HUES6 (cell line): ENCODE measurements at regions not wholly inside any gene's neighbourhood (a gene's known extent, or its start where the extent isn't known, plus 50 kb on each side); places are given as distances from the start of the nearest gene placed in this dataset.

Source experiments
- H3K27ac ChIP-seq: 2 replicates; pipeline ENCODE4 v1.7.0; 2013; ENCODE audit warnings: low read depth, mild to moderate bottlenecking, low read length, inconsistent platforms
- H3K27me3 ChIP-seq: 2 replicates; pipeline ENCODE4 v1.6.1; 2013; ENCODE audit warnings: low read length; ENCODE audit not compliant: control insufficient read depth, insufficient read depth
- H3K36me3 ChIP-seq: 2 replicates; pipeline ENCODE4 v1.6.1; 2013; ENCODE audit warnings: low read length; ENCODE audit not compliant: control insufficient read depth, insufficient read depth
- H3K4me1 ChIP-seq: 2 replicates; pipeline ENCODE4 v1.6.1; 2013; ENCODE audit warnings: low read length; ENCODE audit not compliant: control insufficient read depth, insufficient read depth
- H3K4me3 ChIP-seq: 2 replicates; pipeline ENCODE4 v1.5.1; 2013; ENCODE audit warnings: low read depth, low read length
- H3K9ac ChIP-seq: one replicate; pipeline ENCODE4 v1.6.1; 2013; ENCODE audit warnings: mild to moderate bottlenecking, low read length
- H3K9me3 ChIP-seq: 2 replicates; pipeline ENCODE4 v1.6.1; 2013; ENCODE audit warnings: low read depth, low read length; ENCODE audit not compliant: control insufficient read depth, insufficient read depth

DNA sequence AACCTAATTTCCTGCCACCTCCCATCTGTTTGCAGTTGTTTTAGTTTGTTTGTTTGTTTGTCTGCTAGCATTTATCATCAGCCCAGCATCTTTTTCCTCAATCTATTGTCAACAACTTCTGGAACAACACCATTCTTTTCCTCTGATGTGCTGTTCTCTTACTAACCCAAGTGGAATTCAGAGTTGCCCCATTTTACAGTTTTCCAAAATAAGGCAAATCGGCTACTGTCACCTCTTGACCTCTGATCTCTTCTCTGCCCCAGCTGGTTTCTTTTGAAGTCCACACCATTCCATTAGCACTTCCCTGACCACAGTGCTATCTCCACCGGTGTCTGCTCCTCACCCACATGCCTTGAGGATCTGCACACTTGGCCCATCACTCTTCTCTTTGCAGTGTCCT lies 102.4 kb downstream of the EFNB2 start:
- Histone ChIP-seq H3K4me1 (no peaks in the 10 kb centered on the region), H3K27me3 (no peaks in the 10 kb centered on the region), H3K4me3 (no peak overlapping the region), H3K36me3 (no peaks in the 10 kb centered on the region), H3K27ac (no peak overlapping the region), H3K9me3 (no peaks in the 10 kb centered on the region), H3K9ac (no peak overlapping the region)

DNA sequence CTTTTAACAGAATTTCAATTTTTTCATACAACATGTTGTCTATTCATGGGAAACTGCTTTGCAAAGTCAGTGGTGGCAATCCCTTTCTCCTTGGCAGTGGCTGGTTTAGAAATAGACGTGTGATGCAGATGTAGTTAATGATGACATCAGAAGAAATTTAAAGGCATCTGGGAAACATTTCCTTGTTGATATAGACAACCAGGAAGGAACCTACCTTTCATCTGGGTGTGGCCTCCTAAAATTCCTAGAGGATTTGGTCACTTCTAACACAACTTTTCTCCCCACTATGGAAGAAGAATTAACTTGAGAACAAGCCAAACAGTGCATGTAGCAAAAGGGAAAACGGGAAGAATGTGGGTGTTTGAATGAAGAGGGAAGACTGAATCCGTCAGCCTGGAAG lies 102.8 kb downstream of the EFNB2 start:
- Histone ChIP-seq H3K4me3 (no peak overlapping the region), H3K27me3 (no peaks in the 10 kb centered on the region), H3K4me1 (no peaks in the 10 kb centered on the region), H3K36me3 (no peaks in the 10 kb centered on the region), H3K27ac (no peak overlapping the region), H3K9ac (no peak overlapping the region), H3K9me3 (no peaks in the 10 kb centered on the region)

DNA sequence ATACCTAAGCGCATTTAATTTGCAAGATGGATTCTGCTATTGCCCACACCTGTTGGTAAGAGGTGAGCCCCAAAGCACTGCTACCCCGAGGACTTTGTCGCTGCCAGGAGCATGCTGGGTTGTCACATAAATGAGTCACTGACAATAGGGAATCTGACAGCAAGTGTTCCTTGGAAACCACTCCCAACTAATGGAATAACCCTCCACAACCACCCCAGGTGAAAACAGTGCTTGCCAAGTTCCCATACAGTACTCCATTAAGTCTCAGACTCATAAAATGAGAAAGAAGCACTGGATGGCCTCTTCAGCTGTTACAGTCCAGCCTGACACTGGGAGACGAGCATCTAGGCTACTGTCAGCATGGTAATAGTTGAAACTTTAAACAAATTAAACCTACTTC lies 108.6 kb downstream of the EFNB2 start:
- no peak overlapping the region for H3K27ac ChIP-seq
- H3K4me3 ChIP-seq = no peak overlapping the region

DNA sequence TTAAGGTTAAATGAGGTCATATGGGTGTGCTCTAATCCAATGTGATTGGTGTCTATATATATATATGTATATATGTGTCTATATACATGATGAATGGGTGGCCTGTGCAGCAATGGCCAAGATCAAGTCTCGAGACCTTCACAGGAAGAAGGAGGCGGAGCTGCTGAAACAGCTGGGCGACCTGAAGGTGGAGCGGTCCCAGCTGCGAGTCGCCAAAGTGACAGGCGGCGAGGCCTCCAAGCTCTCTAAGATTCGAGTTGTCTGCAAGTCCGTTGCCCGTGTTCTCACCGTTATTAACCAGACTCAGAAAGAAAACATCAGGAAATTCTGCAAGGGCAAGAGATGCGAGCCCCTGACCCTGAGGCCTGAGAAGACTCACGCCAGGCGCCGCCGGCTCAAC lies 109.8 kb downstream of the EFNB2 start:
- Histone ChIP-seq H3K4me1 (peaks cover 17% of the 10 kb centered on the region), H3K9ac (no peak overlapping the region), H3K27me3 (no peaks in the 10 kb centered on the region), H3K4me3 (no peak overlapping the region), H3K9me3 (no peaks in the 10 kb centered on the region), H3K36me3 (no peaks in the 10 kb centered on the region), H3K27ac (no peak overlapping the region)

More for the DNA sequence above, 108.6 kb downstream of the EFNB2 start:
- H3K36me3 ChIP-seq = no peaks in the 10 kb centered on the region
- no peaks in the 10 kb centered on the region for H3K9me3 ChIP-seq
- no peaks in the 10 kb centered on the region for H3K27me3 ChIP-seq
- H3K9ac ChIP-seq = no peak overlapping the region
- peaks cover 17% of the 10 kb centered on the region for H3K4me1 ChIP-seq

DNA sequence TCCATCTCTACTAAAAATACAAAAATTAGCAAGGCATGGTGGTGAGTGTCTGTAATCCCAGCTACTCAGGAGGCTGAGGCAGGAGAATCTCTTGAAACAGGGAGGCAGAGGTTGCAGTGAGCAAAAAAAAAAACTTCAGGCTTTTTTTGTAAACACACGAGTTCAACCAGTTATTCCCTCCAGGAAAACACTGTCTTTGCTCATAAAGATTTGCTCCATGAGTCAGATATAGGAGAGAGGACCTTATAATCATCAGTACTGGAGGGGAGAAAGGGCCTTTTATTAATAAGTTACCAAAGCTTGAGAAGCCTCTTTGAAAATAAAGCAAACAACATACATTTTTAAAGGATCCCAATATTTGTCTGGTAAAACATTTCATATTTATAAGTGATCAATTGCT lies 110.7 kb downstream of the EFNB2 start:
- H3K4me1 ChIP-seq = peaks cover 17% of the 10 kb centered on the region
- H3K9ac ChIP-seq = no peak overlapping the region
- H3K36me3 ChIP-seq = no peaks in the 10 kb centered on the region
- no peak overlapping the region for H3K27ac ChIP-seq
- H3K4me3 ChIP-seq = no peak overlapping the region
- H3K9me3 ChIP-seq = no peaks in the 10 kb centered on the region
- no peaks in the 10 kb centered on the region for H3K27me3 ChIP-seq

DNA sequence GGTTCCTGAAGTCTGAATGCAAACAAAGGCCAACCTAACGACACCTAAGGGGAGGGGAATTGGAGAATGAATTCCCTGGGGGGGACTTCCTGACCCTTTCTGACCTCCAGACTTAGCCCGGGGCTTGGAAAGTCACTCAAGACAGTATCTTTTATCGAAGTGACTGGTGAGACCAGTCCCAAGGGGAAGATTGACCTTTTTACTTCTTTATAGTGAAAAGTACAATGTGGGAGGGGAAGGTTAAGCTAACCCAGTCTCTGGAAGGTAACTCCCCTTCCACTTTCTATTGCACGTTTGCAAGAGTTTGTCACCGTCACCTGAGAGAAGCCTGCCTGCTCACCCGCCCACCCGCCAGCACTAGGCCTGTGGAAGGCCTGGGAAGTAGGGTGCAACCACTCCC lies 111.9 kb downstream of the EFNB2 start:
- H3K27me3 ChIP-seq = no peaks in the 10 kb centered on the region
- H3K9me3 ChIP-seq = no peaks in the 10 kb centered on the region
- no peak overlapping the region for H3K9ac ChIP-seq
- peaks cover 17% of the 10 kb centered on the region for H3K4me1 ChIP-seq
- H3K4me3 ChIP-seq = no peak overlapping the region
- no peaks in the 10 kb centered on the region for H3K36me3 ChIP-seq
- no peak overlapping the region for H3K27ac ChIP-seq

DNA sequence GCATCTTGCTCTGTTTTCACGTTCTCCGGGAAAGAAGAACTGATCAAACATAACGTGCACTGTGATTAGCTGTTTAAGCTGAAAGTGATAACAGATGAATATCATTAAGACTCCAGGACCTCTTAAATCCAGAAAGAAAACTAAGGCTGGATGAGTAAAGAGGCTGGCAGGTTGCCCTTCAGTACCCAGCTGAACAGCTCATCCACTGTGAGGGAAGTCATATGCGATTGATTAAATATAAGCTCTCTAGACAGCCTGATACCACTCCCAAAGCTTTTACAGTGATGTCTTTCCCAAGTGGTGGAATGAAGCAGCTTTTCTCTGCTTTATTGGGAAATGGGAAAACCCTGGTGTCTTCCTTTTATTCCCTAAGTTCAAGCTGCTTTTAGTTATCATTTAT lies 116.9 kb downstream of the EFNB2 start:
- H3K4me1 ChIP-seq = peaks cover 23% of the 10 kb centered on the region
- no peak overlapping the region for H3K27ac ChIP-seq
- H3K9ac ChIP-seq = no peak overlapping the region
- H3K36me3 ChIP-seq = no peaks in the 10 kb centered on the region
- H3K9me3 ChIP-seq = no peaks in the 10 kb centered on the region
- H3K4me3 ChIP-seq = no peak overlapping the region
- no peaks in the 10 kb centered on the region for H3K27me3 ChIP-seq

DNA sequence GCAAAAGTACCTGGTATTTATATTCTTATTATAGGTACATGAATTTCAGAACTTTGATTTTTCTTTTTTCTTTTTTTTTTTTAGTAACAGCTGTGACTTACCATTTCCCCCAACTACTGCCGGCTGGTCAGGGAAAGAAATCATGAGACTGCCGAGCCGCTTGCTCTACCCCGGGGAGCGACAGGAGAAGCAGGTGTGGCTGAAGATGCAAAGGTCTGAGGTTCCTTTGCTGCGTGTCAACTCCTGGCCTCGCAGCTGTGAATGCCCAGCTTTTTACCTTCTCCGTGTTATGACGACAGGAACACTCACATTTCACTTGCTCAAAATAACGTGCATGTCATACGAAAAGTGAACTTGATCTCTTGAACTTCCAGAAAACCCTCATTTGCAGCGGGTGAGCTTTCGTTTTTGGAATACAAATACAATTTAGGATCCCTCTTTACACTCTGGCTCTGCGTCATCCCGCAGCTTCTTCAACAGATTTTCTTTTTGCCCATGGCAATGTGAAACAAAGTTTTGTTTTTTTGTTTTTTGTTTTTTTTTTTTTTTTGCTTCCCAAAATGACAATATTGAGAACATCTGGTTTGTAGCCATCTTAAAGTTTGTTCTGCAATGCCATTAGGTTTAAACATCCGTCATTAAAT lies 117.9 kb downstream of the EFNB2 start:
- no peak overlapping the region for H3K27ac ChIP-seq
- H3K36me3 ChIP-seq = no peaks in the 10 kb centered on the region
- H3K9ac ChIP-seq = no peak overlapping the region
- no peaks in the 10 kb centered on the region for H3K9me3 ChIP-seq
- no peak overlapping the region for H3K4me3 ChIP-seq
- no peaks in the 10 kb centered on the region for H3K27me3 ChIP-seq
- peaks cover 14% of the 10 kb centered on the region for H3K4me1 ChIP-seq

DNA sequence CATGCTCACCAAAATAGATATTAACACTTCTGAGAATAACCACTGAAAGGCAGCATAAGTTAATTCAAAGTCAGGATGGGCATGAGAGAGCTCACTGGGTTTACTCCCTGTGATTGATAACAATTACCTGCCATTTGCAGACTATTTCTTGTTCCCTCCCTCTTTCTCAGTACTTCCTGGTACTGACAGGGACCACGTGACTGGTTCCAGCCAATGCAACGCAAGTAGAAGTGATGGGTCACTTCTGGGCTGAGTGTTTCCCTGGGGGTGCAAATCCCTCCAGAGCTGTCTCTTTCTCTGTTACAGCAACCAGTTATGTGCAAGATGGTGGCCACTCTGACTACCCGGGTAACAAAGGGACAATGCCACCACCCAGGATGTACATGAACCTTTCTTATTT lies 118.8 kb downstream of the EFNB2 start:
- Histone ChIP-seq H3K27me3 (no peaks in the 10 kb centered on the region), H3K36me3 (no peaks in the 10 kb centered on the region), H3K27ac (no peak overlapping the region)

DNA sequence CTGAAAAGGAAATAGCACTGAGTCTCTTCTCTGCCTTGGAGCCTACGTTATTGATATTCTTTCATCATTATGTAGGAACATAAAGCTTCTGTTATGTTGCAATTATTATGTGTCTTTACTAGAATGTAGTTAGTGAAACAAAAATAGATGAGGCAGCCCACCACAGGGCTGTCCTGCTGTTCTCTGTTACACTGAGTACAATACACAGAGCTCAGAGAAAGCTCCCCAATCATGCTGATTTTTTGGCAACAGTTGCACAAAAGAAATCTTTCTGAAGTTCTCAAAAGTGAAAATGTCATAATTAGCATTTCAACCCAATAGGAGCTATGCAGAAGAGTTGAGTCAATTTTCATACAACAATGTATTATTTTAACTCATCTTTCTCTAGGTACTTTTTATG lies 119.5 kb downstream of the EFNB2 start:
- no peak overlapping the region for H3K27ac ChIP-seq
- H3K36me3 ChIP-seq = no peaks in the 10 kb centered on the region
- H3K9ac ChIP-seq = no peak overlapping the region
- H3K27me3 ChIP-seq = no peaks in the 10 kb centered on the region
- H3K4me3 ChIP-seq = no peak overlapping the region
- H3K9me3 ChIP-seq = no peaks in the 10 kb centered on the region
- H3K4me1 ChIP-seq = peaks cover 11% of the 10 kb centered on the region

More for the DNA sequence above, 118.8 kb downstream of the EFNB2 start:
- Histone ChIP-seq H3K9ac (no peak overlapping the region), H3K4me3 (no peak overlapping the region), H3K4me1 (peaks cover 11% of the 10 kb centered on the region), H3K9me3 (no peaks in the 10 kb centered on the region)

DNA sequence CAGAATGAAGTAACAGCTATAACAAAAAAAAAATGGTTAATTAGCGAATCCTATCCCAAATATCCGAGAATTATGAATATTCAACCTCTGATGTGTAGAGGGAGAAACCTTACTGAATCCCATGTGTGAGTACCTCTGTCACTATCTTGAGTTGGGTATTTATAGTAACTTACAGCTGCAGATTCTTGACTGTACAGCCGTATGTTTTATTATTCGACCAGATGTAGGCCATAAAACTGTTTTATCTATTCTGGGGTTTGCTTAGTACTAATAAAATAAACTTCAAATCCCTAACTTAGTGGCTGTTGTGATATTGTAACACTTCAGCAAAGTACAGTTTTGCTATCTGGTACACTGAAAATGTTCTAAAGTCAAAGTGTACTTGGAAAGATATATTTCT lies 120.0 kb downstream of the EFNB2 start:
- H3K4me3 ChIP-seq = no peak overlapping the region
- peaks cover 11% of the 10 kb centered on the region for H3K4me1 ChIP-seq
- H3K27me3 ChIP-seq = no peaks in the 10 kb centered on the region

DNA sequence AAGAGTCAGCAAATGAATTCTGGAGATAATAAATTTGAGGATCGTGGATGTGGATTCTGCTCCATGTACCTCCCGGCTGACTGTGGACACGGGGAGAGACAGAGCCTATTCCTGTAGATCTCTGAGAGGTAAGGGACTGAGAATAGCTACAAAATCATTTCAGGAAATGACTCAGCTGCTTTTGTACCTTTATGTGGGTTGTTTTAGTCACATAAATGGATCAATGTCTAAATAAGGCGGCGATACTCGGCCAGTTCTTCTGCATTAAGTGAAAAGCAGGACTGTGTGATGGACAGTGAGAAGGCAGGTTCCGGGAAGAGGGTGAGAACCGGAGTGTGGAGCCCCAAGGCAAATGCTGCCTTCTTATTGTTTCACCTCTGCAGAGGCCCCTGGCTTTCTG lies 128.1 kb downstream of the EFNB2 start:
- Histone ChIP-seq H3K4me3 (no peak overlapping the region), H3K27ac (no peak overlapping the region)

More for the DNA sequence above, 120.0 kb downstream of the EFNB2 start:
- Histone ChIP-seq H3K9ac (no peak overlapping the region), H3K9me3 (no peaks in the 10 kb centered on the region), H3K36me3 (no peaks in the 10 kb centered on the region), H3K27ac (no peak overlapping the region)

More for the DNA sequence above, 128.1 kb downstream of the EFNB2 start:
- Histone ChIP-seq H3K36me3 (no peaks in the 10 kb centered on the region), H3K9ac (no peak overlapping the region), H3K27me3 (no peaks in the 10 kb centered on the region; the same call in 1 of the 2 replicates), H3K9me3 (no peaks in the 10 kb centered on the region), H3K4me1 (peaks cover 8% of the 10 kb centered on the region)
